ENCODE measurements at regions not wholly inside any gene's neighbourhood (a gene's known extent, or its start where the extent isn't known, plus 50 kb on each side); places are given as distances from the start of the nearest gene placed in this dataset.

DNA sequence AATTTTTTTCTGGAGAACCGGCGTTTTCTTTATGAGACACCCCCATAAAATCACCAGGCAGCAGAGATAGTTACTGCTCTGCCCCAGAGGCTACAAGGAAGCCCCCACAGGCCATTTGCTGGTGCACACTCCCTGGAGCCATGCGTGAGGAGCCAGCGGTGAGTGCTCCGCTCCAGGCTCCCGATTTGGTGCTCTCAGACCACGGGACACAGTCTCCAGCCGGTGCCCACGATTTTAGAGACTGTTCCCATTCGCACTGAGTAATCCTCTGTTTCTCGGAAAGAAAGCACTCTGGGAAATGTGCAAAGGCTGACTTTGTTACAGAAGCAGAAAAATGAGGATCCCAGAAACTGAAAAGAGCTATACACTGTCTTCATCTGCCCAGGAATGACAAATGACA is 104.9 kb downstream of the RNASET2 start (continued):
- no peak for TF ChIP-seq FOXM1 (CRISPR knock-in tag; IDR thresholded peaks at IDR 0.05)
- TF ChIP-seq TBP (CRISPR knock-in tag; IDR thresholded peaks at IDR 0.05), result no peak
- no peak for TF ChIP-seq HCFC1 (IDR thresholded peaks at IDR 0.05; ENCODE audit: low read depth, low read length)

DNA sequence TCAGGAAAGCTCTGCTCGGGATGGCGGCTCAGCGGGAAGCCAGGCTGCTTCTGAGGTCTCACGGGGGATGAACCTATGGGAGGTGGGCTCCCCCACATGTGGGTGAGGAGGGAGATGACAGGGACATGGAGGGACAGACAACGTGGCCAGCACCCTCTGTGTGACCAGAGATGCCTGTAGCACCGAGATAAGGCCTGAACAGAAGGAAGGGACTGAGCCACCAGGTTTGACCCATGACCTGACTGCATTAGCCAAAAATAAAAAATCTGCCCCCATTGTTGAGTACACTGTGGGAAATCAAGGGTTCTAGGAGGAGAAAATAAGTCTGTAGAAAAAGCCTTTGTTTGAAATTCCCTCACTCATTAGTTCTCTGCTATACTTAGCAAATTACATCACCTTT is 105.7 kb downstream of the RNASET2 start:
- H3K79me2 ChIP-seq (ENCODE audit: insufficient read depth, low read length), result no peaks in the 10 kb centered on the region
- H3K27ac ChIP-seq (ENCODE audit: extremely low read length, insufficient read depth, low read length), result no peak overlapping the region
- H3K9ac ChIP-seq (ENCODE audit: insufficient read depth, low read depth, low read length), result no peak overlapping the region
- no peak overlapping the region for H3K4me2 ChIP-seq (ENCODE audit: low read depth, low read length)
- no peak overlapping the region for H3K4me3 ChIP-seq (replicated peaks in 1 of 3; ENCODE audit: insufficient read depth in 1 of 3, low read depth in 2 of 3, low read length in 3 of 3)
- no peak overlapping the region for H2AFZ ChIP-seq (ENCODE audit: low read length)
- H3K36me3 ChIP-seq (replicated peaks in 1 of 2; ENCODE audit: control insufficient read depth in 1 of 2, insufficient read depth in 2 of 2, low read length in 2 of 2), result no peaks in the 10 kb centered on the region
- H3K27me3 ChIP-seq (ENCODE audit: control insufficient read depth in 1 of 2, insufficient read depth in 2 of 2, low read length in 2 of 2), result no peaks in the 10 kb centered on the region
- BruUV-seq (replicated peaks), result no TSS peak
- POLR2A ChIA-PET, result no interaction called here
- CTCF ChIA-PET (ENCODE audit: low intra/inter-chr PET ratio, low total read pairs), result no interaction called here
- TF ChIP-seq ZNF746 (CRISPR knock-in tag; IDR thresholded peaks at IDR 0.05) (no peak), ZNF10 (CRISPR knock-in tag; IDR thresholded peaks at IDR 0.05; ENCODE audit: borderline replicate concordance, low read depth) (no peak), CBX2 (IDR thresholded peaks at IDR 0.05; ENCODE audit: low read depth, low read length) (no peak), CBX2 (CRISPR knock-in tag; IDR thresholded peaks at IDR 0.05; ENCODE audit: low read depth) (no peak), KDM2A (CRISPR knock-in tag; IDR thresholded peaks at IDR 0.05; ENCODE audit: borderline replicate concordance, low read depth) (no peak)
- H3K4me1 ChIP-seq (ENCODE audit: insufficient read depth, low read length), result no peaks in the 10 kb centered on the region
- in situ Hi-C loops (cut with HindIII; ENCODE audit: extremely low pct_ligation_motif_present, low pct_unique_long_range_greater_than_20kb) (no loop called here), intact Hi-C loops (cut with micrococcal nuclease; ENCODE audit: unreplicated experiment) (no loop called here)
- no peak for ATAC-seq
- H4K20me1 ChIP-seq (ENCODE audit: insufficient read depth, low read length), result no peaks in the 10 kb centered on the region
- 50% methylated on average over 5 of the region's 6 CpGs for WGBS (ENCODE audit: low lambda C conversion rate)
- no peaks in the 10 kb centered on the region for H3K9me3 ChIP-seq (ENCODE audit: low read length)
- no peak for DNase-seq (ENCODE audit: low spot score)
- no peak for FAIRE-seq

DNA sequence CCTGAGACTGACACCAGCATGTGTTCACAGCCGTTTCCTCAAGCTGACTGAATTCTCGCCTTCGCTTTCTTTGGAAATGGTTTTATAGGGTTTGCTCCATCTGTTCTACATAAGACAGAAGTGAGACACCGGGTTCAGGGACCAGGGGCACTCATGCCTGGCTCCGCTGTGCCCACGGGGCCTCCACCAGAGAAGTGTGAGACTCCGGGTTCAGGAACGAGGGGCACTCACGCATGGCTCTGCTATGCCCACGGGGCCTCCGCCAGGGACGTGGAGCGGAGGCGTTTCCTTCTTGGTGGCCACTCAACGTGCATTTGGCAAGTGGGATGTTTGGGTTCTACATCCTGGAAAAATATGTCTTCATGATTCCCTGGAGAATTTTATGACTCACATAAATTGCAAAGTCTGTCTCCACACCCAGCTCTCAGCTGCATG is 106.6 kb downstream of the RNASET2 start:
- no peak for ATAC-seq

More for the DNA sequence above, 106.6 kb downstream of the RNASET2 start:
- Histone ChIP-seq H4K20me1 (ENCODE audit: insufficient read depth, low read length) (no peaks in the 10 kb centered on the region), H3K36me3 (replicated peaks in 1 of 2; ENCODE audit: control insufficient read depth in 1 of 2, insufficient read depth in 2 of 2, low read length in 2 of 2) (no peaks in the 10 kb centered on the region), H2AFZ (ENCODE audit: low read length) (no peak overlapping the region), H3K9ac (ENCODE audit: insufficient read depth, low read depth, low read length) (no peak overlapping the region), H3K4me2 (ENCODE audit: low read depth, low read length) (no peak overlapping the region), H3K4me1 (ENCODE audit: insufficient read depth, low read length) (no peaks in the 10 kb centered on the region), H3K4me3 (replicated peaks in 1 of 3; ENCODE audit: insufficient read depth in 1 of 3, low read depth in 2 of 3, low read length in 3 of 3) (no peak overlapping the region), H3K79me2 (ENCODE audit: insufficient read depth, low read length) (no peaks in the 10 kb centered on the region), H3K27ac (ENCODE audit: extremely low read length, insufficient read depth, low read length) (no peak overlapping the region), H3K27me3 (ENCODE audit: control insufficient read depth in 1 of 2, insufficient read depth in 2 of 2, low read length in 2 of 2) (no peaks in the 10 kb centered on the region), H3K9me3 (ENCODE audit: low read length) (no peaks in the 10 kb centered on the region)
- DNase-seq (ENCODE audit: low spot score) (no peak), FAIRE-seq (no peak)
- no TSS peak for BruUV-seq (replicated peaks)
- in situ Hi-C loops (cut with HindIII; ENCODE audit: extremely low pct_ligation_motif_present, low pct_unique_long_range_greater_than_20kb) (no loop called here), intact Hi-C loops (cut with micrococcal nuclease; ENCODE audit: unreplicated experiment) (no loop called here)
- CTCF ChIA-PET (ENCODE audit: low intra/inter-chr PET ratio, low total read pairs), result no interaction called here
- 83% methylated on average over 15 of the region's 15 CpGs for WGBS (ENCODE audit: low lambda C conversion rate)
- POLR2A ChIA-PET, result no interaction called here
- TF ChIP-seq ZNF598 (CRISPR knock-in tag; IDR thresholded peaks at IDR 0.05; ENCODE audit: borderline replicate concordance), result no peak
- no peak for TF ChIP-seq EZH2 (conservative IDR thresholded peaks at IDR 0.05; ENCODE audit: low read depth, low read length)
- TF ChIP-seq NFIB (CRISPR knock-in tag; IDR thresholded peaks at IDR 0.05; ENCODE audit: borderline replicate concordance), result no peak

Measured in HepG2 (cell line).